HEK293 (cell line): ENCODE measurements at regions not wholly inside any gene's neighbourhood (a gene's known extent, or its start where the extent isn't known, plus 50 kb on each side); places are given as distances from the start of the nearest gene placed in this dataset.

ENCODE experiments used
- ZNF324 ChIP-seq: fragments of 450-650 bp; formaldehyde crosslinking; IDR thresholded peaks from 2 replicates; pipeline ENCODE4 v1.5.1; 2016; ENCODE audit warnings: missing biosample characterization, missing genetic modification characterization
- ZNF654 ChIP-seq: fragments of 450-650 bp; formaldehyde crosslinking; IDR thresholded peaks from 2 replicates; pipeline ENCODE4 v1.5.1; 2016; ENCODE audit warnings: low read depth, missing biosample characterization, missing genetic modification characterization

DNA sequence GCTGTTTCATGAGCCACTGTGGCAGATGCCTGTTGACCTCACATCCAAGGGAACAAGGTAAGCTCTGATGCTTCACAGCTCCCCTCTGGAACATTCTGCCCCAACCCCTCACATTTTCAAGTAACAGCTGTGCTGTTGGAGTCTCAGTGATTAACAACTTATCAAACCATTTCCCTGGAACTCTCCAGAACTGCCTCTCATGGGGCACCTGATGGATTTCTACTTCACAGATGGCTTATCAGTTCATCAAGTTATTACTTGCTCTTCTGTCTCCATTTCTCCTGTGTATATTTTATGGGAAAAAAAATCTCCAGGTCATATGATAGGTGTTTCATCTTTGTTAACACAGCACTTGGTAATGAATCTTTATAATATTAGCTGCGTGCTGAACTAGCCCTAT is 322.4 kb downstream of the MAN2A1 start:
- TF ChIP-seq ZNF654: no peak
- no peak for TF ChIP-seq ZNF324 (tag by site-specific recombination)
